Activated naive CD4-positive, alpha-beta T cell treated with anti-CD3 and anti-CD28 coated beads, Interleukin-2, amount 50 U/mL, for 72 hours (primary cell): ENCODE measurements at regions not wholly inside any gene's neighbourhood (a gene's known extent, or its start where the extent isn't known, plus 50 kb on each side); places are given as distances from the start of the nearest gene placed in this dataset.

Source experiments
- ATAC-seq, 2 donors: fragments of 150-1000 bp; cut with Tn5 transposase; 2 replicates each; pipeline ENCODE4 v1.10.0; 2021; ENCODE audit warnings: mild to moderate bottlenecking in 2 of 2, moderate library complexity in 2 of 2
- DNase-seq, 2 donors: peaks; one replicate each; pipeline ENCODE4 v3.0.0; 2021 to 2022; ENCODE audit warnings: low spot score in 2 of 2
- H3K27ac Mint-ChIP-seq, 2 donors: one replicate each; pipeline ENCODE4 v1.8.0; 2022; ENCODE audit warnings: mild to moderate bottlenecking in 2 of 2, mixed read lengths in 2 of 2
- H3K36me3 Mint-ChIP-seq, 2 donors: one replicate each; pipeline ENCODE4 v1.8.0; 2022; ENCODE audit warnings: mixed read lengths in 2 of 2
- H3K9me3 Mint-ChIP-seq, 2 donors: one replicate each; pipeline ENCODE4 v1.8.0; 2022; ENCODE audit warnings: mixed read lengths in 2 of 2

DNA sequence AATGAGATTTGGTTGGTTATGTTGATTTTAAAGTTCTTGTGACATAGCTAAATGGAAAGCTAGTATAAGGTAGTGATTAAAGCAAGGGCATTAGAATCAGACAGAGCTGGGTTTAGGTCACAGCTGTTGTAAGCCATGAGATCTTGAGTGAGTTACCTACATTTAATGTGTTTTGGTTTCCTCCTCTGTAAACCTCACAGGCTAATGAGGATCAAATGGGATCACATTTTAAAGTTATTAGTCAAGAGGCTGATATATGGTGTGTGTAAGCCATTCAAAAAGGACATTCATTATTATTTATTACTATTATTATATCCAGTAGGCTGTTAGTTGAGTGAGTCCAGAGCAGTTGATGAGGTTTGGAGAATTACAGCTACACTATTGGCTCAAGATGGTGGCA is 416.2 kb downstream of the IRS1 start:
- no peak for ATAC-seq
- Mint-ChIP-seq H3K27ac (no peak overlapping the region), H3K36me3 (no peaks in the 10 kb centered on the region), H3K9me3 (no peaks in the 10 kb centered on the region)
- no peak for DNase-seq

DNA sequence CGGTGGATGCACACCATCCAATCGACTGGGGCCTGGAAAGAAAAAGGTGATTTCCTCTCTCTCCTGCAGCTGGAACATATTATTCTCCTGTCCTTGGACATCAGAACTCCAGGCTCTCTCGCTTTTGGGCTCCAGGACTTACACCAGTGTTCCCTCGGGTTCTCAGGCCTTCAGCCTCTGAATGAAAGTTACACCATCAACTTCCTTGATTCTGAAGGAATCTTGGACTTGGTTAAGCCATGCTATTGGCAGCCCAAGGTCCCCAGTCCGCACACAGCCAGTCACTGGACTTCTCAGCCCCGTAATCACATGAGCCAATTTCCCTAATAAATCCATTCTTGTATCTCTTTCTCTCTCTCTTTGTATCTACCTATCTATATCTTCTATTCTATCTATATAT is 418.9 kb downstream of the IRS1 start:
- Mint-ChIP-seq H3K36me3 (no peaks in the 10 kb centered on the region), H3K9me3 (no peaks in the 10 kb centered on the region), H3K27ac (no peak overlapping the region)
- no peak for ATAC-seq
- DNase-seq, result no peak

DNA sequence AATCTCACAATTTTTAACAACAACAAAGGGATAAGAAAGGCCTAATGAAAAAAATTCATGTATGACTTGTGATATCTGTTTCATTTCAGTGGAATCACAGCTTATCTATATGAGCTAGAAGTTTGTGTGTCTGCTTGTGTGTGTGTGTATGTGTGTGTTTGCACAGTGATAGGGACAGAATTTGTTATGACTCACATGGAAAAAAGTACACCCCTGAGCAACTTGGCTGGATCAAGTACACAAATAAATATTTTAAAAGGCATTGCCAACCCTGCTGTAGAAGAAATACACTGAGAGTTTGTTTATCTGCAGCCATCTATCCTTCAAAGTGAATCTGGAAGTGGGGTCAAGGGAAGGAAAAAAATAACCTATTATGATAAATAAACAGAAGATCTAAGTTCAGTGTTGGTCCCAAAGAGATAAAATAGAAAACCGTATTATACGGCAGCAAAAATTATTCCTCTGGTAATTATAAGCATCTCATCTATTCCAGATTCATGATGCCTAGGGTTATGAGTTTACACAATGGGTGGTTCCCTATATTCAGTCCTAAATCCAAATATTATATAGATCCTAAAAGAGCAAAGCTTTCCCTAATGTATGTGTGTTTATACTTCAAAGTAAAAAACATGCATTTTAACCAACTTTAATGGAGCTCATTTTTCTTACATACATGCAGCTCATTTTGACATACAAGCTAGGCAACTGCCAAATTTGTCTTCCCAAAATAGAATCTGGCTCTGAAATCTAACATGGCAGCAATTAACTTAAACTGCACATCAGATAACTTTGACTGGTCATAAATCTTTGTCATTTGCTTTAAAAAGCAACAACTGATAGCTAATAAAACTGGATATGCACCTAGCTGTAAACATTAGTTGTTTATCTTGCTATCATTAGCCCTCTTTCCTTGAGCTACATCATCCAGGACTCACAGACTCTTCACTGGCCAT is 420.6 kb downstream of the IRS1 start:
- no peaks in the 10 kb centered on the region for H3K36me3 Mint-ChIP-seq
- no peak overlapping the region for H3K27ac Mint-ChIP-seq
- DNase-seq (no peak), ATAC-seq (no peak)
- no peaks in the 10 kb centered on the region for H3K9me3 Mint-ChIP-seq

DNA sequence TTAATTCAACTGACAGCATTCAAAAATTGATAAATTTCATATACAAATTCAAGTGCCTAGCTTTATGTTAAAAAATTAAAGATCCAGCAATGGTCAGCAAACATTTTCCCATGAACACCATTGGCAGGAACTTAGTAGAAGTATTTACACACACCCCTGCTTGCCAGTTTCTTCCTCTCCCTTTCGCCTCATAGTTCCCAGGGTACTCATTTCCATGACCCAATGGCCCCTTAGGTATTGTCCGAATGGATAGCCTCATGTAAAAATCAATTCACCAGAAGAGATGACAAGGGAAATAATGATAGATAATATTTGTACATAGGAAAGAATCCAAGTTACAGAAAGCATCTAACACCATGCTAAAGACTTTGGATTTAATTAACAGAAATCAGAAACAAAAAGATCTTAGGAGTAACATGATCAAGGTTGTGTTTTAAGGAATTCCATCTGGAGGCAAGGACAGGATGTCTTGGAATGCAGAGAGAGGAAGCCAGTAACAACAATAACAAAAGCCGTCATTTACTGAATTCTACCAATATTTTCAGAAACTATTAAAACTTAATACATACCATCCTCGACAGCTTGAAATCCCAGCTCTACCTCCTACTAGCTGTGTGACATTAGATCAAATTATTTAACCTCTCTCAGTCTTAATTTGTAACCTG is 423.0 kb downstream of the IRS1 start:
- Mint-ChIP-seq H3K9me3 (no peaks in the 10 kb centered on the region), H3K36me3 (no peaks in the 10 kb centered on the region), H3K27ac (no peak overlapping the region)
- no peak for DNase-seq
- ATAC-seq, result no peak

DNA sequence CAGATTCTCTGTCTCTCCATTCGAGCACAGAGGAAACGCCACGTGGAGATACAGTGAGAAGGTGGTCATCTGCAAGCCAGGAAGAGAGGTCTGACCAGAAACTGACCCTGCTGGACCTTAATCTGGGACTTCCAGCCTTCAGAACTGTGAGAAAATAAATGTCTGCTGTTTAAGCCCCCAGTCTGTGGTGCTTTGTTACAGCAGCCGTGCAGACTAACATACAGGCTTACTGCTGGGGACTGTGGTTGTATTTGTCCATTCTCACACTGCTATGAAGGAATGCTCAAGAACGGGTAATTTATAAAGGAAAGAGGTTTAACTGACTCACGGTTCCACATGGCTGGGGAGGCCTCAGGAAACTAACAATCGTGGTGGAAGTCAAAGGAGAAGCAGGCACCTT is 432.7 kb downstream of the IRS1 start:
- Mint-ChIP-seq H3K9me3 (peaks cover 5 to 10% of the 10 kb centered on the region in 2 donors), H3K36me3 (no peaks in the 10 kb centered on the region), H3K27ac (no peak overlapping the region)
- ATAC-seq, result no peak
- no peak for DNase-seq

DNA sequence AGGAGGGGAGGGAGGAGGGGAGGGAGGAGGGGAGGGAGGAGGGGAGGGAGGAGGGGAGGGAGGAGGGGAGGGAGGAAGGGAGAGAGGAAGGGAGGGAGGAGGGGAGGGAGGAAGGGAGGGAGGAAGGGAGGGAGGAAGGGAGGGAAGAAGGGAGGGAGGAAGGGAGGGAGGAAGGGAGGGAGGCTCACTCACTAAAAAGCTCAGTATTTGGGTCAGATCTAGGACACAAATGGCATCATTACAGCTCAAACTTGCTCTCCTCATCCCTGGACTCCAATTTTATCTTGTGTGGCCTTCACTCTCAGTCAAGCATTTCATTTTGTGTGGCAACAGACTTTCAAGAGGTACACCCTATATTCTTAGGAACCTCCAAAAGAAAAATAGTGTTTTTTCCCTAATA is 435.4 kb downstream of the IRS1 start:
- DNase-seq (no peak), ATAC-seq (no peak)
- H3K9me3 Mint-ChIP-seq, result peaks cover 5 to 10% of the 10 kb centered on the region in 2 donors
- H3K27ac Mint-ChIP-seq, result no peak overlapping the region
- H3K36me3 Mint-ChIP-seq, result no peaks in the 10 kb centered on the region

DNA sequence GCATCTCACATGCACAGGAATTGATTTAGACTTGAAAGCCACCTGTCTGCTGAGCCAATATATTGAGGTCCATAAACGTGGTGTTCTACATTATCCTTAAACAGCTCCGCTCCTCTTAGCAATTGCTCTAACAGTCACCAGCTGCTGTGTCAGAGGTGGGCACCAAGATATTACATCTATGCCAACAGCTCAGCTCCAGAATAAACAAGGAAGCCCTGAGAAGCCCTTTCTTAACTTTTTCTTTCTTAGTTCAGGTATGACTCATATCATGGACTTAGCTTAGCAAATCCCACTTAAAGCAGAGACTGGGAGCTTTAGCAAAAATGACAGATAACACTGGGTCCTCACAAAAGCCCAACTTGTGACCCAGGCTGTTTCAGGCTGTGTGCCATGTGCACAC is 436.6 kb downstream of the IRS1 start:
- ATAC-seq (no peak), DNase-seq (no peak)
- H3K27ac Mint-ChIP-seq, result no peak overlapping the region
- peaks cover 5 to 10% of the 10 kb centered on the region in 2 donors for H3K9me3 Mint-ChIP-seq
- no peaks in the 10 kb centered on the region for H3K36me3 Mint-ChIP-seq

DNA sequence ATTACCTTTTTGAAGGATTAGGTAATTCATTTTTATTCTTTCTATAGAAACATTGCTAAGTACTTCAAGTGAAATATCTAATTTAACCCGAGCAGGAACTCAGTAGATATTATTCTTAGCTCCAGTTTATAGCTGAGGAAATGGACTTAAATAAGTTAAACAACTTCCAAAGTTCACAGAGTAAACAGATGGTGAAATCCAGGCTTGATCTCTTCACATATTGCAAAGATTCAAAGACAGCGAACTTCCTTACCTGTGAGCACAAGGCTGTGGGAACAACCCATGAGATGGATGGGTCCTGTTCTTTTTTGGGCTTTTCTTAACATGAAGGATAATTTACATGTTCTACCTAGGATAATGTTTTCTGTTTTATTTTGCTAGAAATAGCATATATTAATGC is 439.0 kb downstream of the IRS1 start:
- no peak for DNase-seq
- Mint-ChIP-seq H3K9me3 (peaks cover 5 to 10% of the 10 kb centered on the region in 2 donors), H3K27ac (no peak overlapping the region), H3K36me3 (no peaks in the 10 kb centered on the region)
- no peak for ATAC-seq

DNA sequence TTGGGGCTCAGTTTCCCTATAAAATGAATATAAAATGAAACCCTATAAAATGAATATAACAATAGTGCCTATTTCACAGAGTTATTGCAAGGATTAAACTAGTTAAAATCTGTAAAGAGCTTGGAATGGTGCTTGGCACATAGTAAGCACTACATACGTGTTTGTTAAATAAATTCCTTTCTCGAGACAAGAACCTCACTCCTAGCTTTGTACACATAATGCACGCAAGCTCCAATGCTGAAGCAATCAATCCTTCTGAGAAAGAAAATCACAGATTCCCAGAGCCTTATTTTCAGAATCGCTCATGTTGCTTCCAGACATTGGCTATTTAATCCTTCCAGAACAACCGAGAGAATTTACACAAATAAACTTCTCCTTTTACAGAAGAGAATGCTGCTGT is 440.9 kb downstream of the IRS1 start:
- ATAC-seq (no peak), DNase-seq (no peak)
- Mint-ChIP-seq H3K9me3 (peaks cover 5% of the 10 kb centered on the region in 2 donors), H3K36me3 (no peaks in the 10 kb centered on the region), H3K27ac (no peak overlapping the region)

DNA sequence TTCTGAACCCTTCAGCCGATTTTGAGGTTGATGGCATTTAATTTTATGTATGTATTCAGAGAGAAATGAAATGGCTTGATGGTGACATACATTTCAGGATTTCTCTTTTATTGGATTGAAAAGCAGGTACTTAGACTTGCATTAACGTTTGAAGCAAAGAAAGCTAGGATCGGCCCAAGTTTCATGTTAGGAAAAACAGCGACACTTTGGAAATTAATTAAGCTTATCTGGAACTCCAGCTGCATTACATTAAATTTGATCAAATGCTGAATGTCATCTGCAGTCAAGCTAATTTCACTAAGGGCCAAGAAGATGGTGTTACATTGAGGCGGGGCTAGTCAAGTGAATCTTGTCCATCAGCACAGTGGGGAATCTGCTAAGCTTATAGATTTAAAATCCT is 441.8 kb downstream of the IRS1 start:
- ATAC-seq (no peak), DNase-seq (no peak)
- H3K27ac Mint-ChIP-seq, result no peak overlapping the region
- H3K36me3 Mint-ChIP-seq, result no peaks in the 10 kb centered on the region
- no peaks in the 10 kb centered on the region for H3K9me3 Mint-ChIP-seq

DNA sequence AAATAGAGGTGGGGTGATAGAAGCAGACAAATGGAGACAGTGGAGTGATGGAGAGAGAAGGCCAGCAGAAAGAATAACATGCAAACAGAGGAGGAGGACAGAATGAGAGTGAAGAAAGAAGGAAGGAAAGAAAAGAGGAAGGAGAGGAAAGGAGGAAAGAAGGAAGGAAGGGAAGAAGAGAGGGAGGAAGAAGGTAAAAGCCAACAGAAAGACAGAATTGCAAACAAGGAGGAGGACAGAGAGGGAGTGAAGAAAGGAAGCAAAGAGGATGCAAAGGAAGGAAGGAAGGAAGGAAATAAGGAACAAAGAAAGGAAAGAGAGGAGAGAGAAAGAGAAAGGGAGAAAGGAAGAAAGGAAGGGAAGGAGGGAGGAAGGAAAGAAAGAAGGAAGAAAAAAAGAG is 444.0 kb downstream of the IRS1 start:
- ATAC-seq (no peak), DNase-seq (no peak)
- Mint-ChIP-seq H3K36me3 (no peaks in the 10 kb centered on the region), H3K9me3 (no peaks in the 10 kb centered on the region), H3K27ac (no peak overlapping the region)

DNA sequence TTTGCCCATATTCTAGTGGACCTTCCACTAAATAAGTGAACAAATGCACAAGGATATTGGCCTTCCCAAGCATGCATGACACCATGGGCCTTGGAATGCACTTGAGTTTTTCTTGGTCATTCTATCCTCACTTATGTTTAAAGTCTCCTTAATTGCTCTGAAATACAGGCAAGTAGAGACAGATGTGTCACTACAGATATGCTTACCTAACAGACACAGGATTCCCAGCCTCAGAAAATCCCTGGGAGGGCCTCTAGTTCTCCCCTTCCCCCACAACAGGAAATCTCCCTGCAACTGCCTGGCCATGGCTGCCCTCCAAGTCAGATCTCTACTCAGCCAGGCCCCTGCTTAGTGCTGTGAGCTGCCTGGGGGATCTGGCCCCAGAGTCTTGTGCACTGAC is 445.2 kb downstream of the IRS1 start:
- H3K9me3 Mint-ChIP-seq, result no peaks in the 10 kb centered on the region
- no peaks in the 10 kb centered on the region for H3K36me3 Mint-ChIP-seq
- DNase-seq (no peak), ATAC-seq (no peak)
- no peak overlapping the region for H3K27ac Mint-ChIP-seq

DNA sequence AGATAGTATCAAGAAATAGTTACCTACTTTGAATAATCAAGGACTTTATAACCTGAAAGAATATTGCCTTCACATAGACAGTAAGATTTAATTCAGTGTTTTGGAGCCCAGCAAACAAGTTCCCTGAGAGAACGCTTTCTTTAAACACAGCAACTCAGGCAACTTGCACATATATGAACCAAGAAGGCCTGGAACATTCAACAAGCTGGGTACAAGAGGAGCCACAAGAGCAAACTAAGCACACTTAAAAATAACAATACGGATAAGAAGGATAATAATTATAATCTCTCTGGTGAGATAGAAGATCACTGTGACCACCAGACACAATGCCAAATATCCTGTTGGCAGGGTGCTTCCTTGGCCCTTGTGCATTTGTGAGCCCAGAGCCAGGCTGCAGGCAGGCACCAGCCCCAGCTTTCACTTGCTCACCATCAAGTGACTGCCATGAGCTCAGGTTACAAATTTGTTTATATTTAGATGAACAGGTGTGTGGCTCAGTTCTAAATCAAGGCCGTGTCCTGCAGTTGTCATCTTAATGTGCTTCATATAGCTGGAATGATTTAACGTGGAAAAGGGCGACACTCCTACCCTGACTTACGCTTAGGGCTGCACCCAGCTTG is 446.6 kb downstream of the IRS1 start:
- Mint-ChIP-seq H3K9me3 (no peaks in the 10 kb centered on the region), H3K36me3 (no peaks in the 10 kb centered on the region), H3K27ac (no peak overlapping the region)
- no peak for ATAC-seq
- DNase-seq, result no peak

DNA sequence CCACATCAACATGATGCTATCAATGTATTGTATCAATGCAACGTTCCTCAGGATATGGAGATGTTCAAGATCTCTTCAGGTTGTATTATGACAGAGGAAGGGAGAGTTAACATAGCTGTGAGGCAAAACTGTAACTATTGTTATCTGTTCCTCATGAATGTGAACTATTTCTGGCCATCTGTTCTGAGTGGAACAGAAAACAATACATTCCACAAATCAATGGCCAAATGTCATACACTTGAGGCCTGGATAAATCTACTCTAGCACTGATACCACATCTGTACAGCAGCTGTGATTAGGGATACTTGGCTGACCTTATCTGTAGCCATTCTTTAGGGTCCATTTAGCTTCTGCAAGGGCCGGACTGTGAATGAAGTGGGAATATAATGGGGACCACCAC is 447.9 kb downstream of the IRS1 start:
- no peak for DNase-seq
- ATAC-seq, result no peak
- Mint-ChIP-seq H3K9me3 (no peaks in the 10 kb centered on the region), H3K36me3 (no peaks in the 10 kb centered on the region), H3K27ac (no peak overlapping the region)

DNA sequence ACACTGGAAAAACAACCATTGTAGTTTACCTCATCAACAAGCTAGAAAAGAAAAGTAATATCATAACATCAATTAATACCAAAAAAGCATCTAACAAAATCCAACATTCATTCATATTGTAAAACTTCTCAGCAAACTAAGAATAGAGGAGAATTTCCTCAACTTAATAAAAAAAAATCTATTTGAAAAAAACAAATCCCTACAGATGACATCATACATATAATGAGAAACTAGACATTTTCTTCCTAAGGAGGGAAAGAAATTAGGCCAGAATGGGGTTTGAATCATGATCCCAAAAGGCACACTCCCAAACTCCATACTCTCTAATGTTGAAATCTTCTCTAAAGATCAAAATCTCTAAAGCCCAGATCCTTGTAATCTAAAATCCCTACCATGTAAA is 460.0 kb downstream of the IRS1 start:
- ATAC-seq (no peak), DNase-seq (no peak)
- Mint-ChIP-seq H3K27ac (no peak overlapping the region), H3K36me3 (no peaks in the 10 kb centered on the region), H3K9me3 (no peaks in the 10 kb centered on the region)

DNA sequence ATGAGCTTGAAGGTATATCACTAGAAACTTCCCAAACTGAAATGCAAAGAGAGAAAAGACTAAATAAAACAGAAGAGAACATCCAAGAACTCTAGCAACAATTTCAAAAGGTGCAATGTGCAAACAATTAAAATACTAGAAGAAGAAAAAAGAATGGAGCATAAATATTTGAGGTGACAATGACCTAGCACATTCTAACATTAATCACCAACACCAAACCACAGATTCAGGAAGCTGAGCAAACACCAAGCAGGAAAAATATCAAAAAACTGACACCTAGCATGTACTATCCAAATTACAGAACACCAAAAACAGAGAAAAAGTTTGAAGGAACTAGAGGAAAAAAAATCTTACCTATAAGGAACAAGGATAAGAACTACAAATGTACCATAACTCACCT is 460.8 kb downstream of the IRS1 start:
- Mint-ChIP-seq H3K9me3 (no peaks in the 10 kb centered on the region), H3K36me3 (no peaks in the 10 kb centered on the region)

DNA sequence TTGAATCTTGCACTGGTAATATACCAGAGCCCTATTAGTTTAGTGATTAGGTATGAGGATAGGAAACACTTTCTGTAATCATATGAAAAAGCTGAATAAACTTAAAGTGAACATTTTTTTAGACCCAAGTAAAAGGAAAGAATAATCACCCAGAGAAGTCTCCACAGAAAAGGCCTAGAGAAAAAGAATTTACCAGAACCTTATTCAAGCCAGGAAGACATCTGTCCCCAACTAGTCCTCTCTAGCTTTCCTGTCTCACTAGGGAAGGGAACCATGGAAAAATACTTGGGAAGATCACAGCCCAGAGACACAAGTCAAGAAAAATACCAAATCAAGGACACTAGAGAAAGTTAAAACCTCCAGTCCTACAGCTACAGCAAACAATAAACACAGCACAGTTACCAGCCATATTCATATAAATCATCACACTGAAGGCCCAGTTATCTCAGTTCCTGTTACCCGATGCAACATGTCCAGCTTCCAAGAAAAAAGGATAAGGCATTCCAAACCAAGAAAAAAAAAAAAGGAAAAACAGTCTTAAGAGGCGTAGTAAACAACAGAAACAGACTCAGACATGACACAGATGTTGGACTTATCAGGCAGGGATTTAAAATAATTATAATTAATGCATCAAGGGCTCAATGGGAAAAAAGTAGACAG is 461.5 kb downstream of the IRS1 start:
- H3K9me3 Mint-ChIP-seq, result no peaks in the 10 kb centered on the region
- DNase-seq (no peak), ATAC-seq (no peak)
- H3K36me3 Mint-ChIP-seq, result no peaks in the 10 kb centered on the region
- no peak overlapping the region for H3K27ac Mint-ChIP-seq

More for the DNA sequence above, 460.8 kb downstream of the IRS1 start:
- no peak overlapping the region for H3K27ac Mint-ChIP-seq
- no peak for DNase-seq
- ATAC-seq, result no peak
